Right lobe of liver (tissue), 4 donors: ENCODE measurements at regions not wholly inside any gene's neighbourhood (a gene's known extent, or its start where the extent isn't known, plus 50 kb on each side); places are given as distances from the start of the nearest gene placed in this dataset.

ENCODE experiments used
- CTCF ChIP-seq, 4 donors: fragments of 200-600 bp in 3 of 4; fragments of 450-650 bp in 1 of 4; IDR thresholded peaks; one replicate each; pipeline versions ENCODE4 v1.5.1 to v1.8.0; 2016 to 2022; ENCODE audit warnings: antibody characterized with exemption in 4 of 4, mild to moderate bottlenecking in 2 of 4
- POLR2A ChIP-seq: fragments of 450-650 bp; IDR thresholded peaks from one replicate; pipeline ENCODE4 v1.6.1; 2017; ENCODE audit warnings: antibody characterized with exemption, mild to moderate bottlenecking
- donor health status: DM: no; HTN: no; CAD: no.
- donor health status: DM: no; HTN: no; CAD: no.
- donor health status: DM: no; HTN: yes; CAD: no.

DNA sequence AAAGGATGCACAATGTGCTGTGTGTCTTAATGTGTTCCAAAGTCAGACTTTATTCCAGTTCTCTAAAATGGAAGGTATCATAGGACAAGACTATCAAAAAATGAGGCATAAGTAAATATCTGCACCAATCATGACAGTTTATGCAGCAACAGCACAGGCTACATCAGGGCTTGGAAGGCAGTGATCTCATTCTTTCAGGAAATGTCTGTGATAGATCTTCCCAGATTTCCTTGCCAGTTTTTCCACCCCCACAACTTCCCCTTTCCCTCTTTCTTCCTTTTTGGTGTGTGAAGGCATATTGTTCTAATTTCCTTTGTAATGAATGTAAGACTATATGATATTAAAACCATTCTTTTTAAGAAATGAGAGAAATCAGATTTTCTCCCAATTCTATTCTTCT, 326.7 kb downstream of the ATP23 start:
- TF ChIP-seq CTCF (IDR thresholded peaks at IDR 0.05) (no peak), POLR2A (no peak)
